H9 (cell line): ENCODE measurements at regions not wholly inside any gene's neighbourhood (a gene's known extent, or its start where the extent isn't known, plus 50 kb on each side); places are given as distances from the start of the nearest gene placed in this dataset.

Source experiments
- DNase-seq: peaks from one replicate; pipeline ENCODE4 v3.0.0-alpha.2; 2017
- H2AFZ ChIP-seq: one replicate; pipeline ENCODE4 v1.6.1; 2013; ENCODE audit warnings: mild to moderate bottlenecking, low read length, control low read depth, moderate library complexity
- H2AK5ac ChIP-seq: 2 replicates; pipeline ENCODE4 v1.6.1; 2013; ENCODE audit warnings: low read length, control low read depth, mixed read lengths; ENCODE audit not compliant: insufficient read length
- H2BK120ac ChIP-seq: one replicate; pipeline ENCODE4 v1.6.1; 2013; ENCODE audit warnings: low read depth, mild to moderate bottlenecking, low read length, control low read depth, inconsistent platforms; ENCODE audit not compliant: poor library complexity, severe bottlenecking
- H2BK12ac ChIP-seq: 2 replicates; pipeline ENCODE4 v1.6.1; 2013; ENCODE audit warnings: low read length, control low read depth, mixed read lengths, low read depth; ENCODE audit not compliant: insufficient read length
- H2BK15ac ChIP-seq: 2 replicates; pipeline ENCODE4 v1.6.1; 2013; ENCODE audit warnings: low read depth, low read length, control low read depth
- H2BK20ac ChIP-seq: one replicate; pipeline ENCODE4 v1.6.1; 2013; ENCODE audit warnings: low read depth, mild to moderate bottlenecking, low read length, control low read depth, inconsistent platforms; ENCODE audit not compliant: poor library complexity, severe bottlenecking
- H2BK5ac ChIP-seq: 2 replicates; pipeline ENCODE4 v1.6.1; 2013; ENCODE audit warnings: low read length, control low read depth, mixed read lengths; ENCODE audit not compliant: insufficient read length
- H3K14ac ChIP-seq: 2 replicates; pipeline ENCODE4 v1.6.1; 2013; ENCODE audit warnings: low read length, control low read depth; ENCODE audit not compliant: insufficient read depth
- H3K18ac ChIP-seq: 2 replicates; pipeline ENCODE4 v1.6.1; 2013; ENCODE audit warnings: low read depth, mild to moderate bottlenecking, mixed read lengths, low read length, control low read depth; ENCODE audit not compliant: insufficient read length
- H3K23ac ChIP-seq: 2 replicates; pipeline ENCODE4 v1.6.1; 2013; ENCODE audit warnings: low read length, control low read depth, mixed read lengths, low read depth; ENCODE audit not compliant: insufficient read length
- H3K23me2 ChIP-seq: 2 replicates; pipeline ENCODE4 v1.6.1; 2013; ENCODE audit warnings: low read depth, mild to moderate bottlenecking, mixed read lengths, low read length, control low read depth; ENCODE audit not compliant: insufficient read length, poor library complexity, severe bottlenecking
- H3K27ac ChIP-seq: 2 replicates; pipeline ENCODE4 v1.5.1; 2013; ENCODE audit warnings: low read length, control low read depth, mixed read lengths, low read depth; ENCODE audit not compliant: insufficient read length
- H3K27me3 ChIP-seq: 2 replicates; pipeline ENCODE4 v1.6.1; 2013; ENCODE audit warnings: low read length, control low read depth, inconsistent platforms; ENCODE audit not compliant: insufficient read depth
- H3K4ac ChIP-seq: 2 replicates; pipeline ENCODE4 v1.6.1; 2013; ENCODE audit warnings: low read depth, mild to moderate bottlenecking, control low read depth, inconsistent platforms, low read length, moderate library complexity
- H3K4me1 ChIP-seq: 2 replicates; pipeline ENCODE4 v1.6.1; 2013; ENCODE audit warnings: low read length, control low read depth, inconsistent platforms; ENCODE audit not compliant: insufficient read depth
- H3K4me2 ChIP-seq: 2 replicates; pipeline ENCODE4 v1.6.1; 2013; ENCODE audit warnings: low read length, control low read depth, mixed read lengths; ENCODE audit not compliant: insufficient read length, insufficient read depth
- H3K56ac ChIP-seq: 2 replicates; pipeline ENCODE4 v1.6.1; 2013; ENCODE audit warnings: low read depth, mild to moderate bottlenecking, mixed read lengths, low read length, control low read depth; ENCODE audit not compliant: insufficient read length
- H3K79me1 ChIP-seq: 2 replicates; pipeline ENCODE4 v1.6.1; 2013; ENCODE audit warnings: low read depth, mild to moderate bottlenecking, moderate library complexity, low read length, control low read depth, inconsistent platforms; ENCODE audit not compliant: insufficient read depth, poor library complexity, severe bottlenecking
- H3K79me2 ChIP-seq: 2 replicates; pipeline ENCODE4 v1.6.1; 2013; ENCODE audit warnings: low read length, control low read depth, inconsistent platforms; ENCODE audit not compliant: insufficient read depth
- H3K9ac ChIP-seq: 2 replicates; pipeline ENCODE4 v1.6.1; 2013; ENCODE audit warnings: low read length, control low read depth, mixed read lengths; ENCODE audit not compliant: insufficient read length; ENCODE audit errors: extremely low read depth
- H3K9me3 ChIP-seq: one replicate; pipeline ENCODE4 v1.6.1; 2013; ENCODE audit warnings: low read depth, low read length, inconsistent platforms; ENCODE audit not compliant: control insufficient read depth
- H3T11ph ChIP-seq: one replicate; pipeline ENCODE4 v1.6.1; 2013; ENCODE audit warnings: mild to moderate bottlenecking, low read length, control low read depth, inconsistent platforms
- H4K20me1 ChIP-seq: one replicate; pipeline ENCODE4 v1.6.1; 2013; ENCODE audit not compliant: control insufficient read depth, insufficient read length, insufficient read depth
- H4K5ac ChIP-seq: 2 replicates; pipeline ENCODE4 v1.6.1; 2013; ENCODE audit warnings: low read depth, mild to moderate bottlenecking, mixed read lengths, low read length, control low read depth; ENCODE audit not compliant: insufficient read length
- H4K8ac ChIP-seq: replicated peaks from 2 replicates; pipeline ENCODE4 v1.6.1; 2013; ENCODE audit warnings: low read length, control low read depth, mixed read lengths, low read depth; ENCODE audit not compliant: insufficient read length
- H4K91ac ChIP-seq: 2 replicates; pipeline ENCODE4 v1.6.1; 2013; ENCODE audit warnings: low read depth, mild to moderate bottlenecking, moderate library complexity, mixed read lengths, low read length, control low read depth; ENCODE audit not compliant: insufficient read length
- H3K27ac Mint-ChIP-seq, 3 experiments: 2 replicates in 2 of 3; 3 replicates in 1 of 3; pipeline ENCODE4 v1.8.0; 2020 to 2021; ENCODE audit warnings: mixed read lengths in 3 of 3, mild to moderate bottlenecking in 1 of 3, moderate library complexity in 1 of 3
- H3K27me3 Mint-ChIP-seq: 2 replicates; pipeline ENCODE4 v1.8.0; 2021; ENCODE audit warnings: low read depth, mild to moderate bottlenecking, moderate library complexity, mixed read lengths
- H3K36me3 Mint-ChIP-seq, 3 experiments: 2 replicates in 2 of 3; 3 replicates in 1 of 3; pipeline ENCODE4 v1.8.0; 2020 to 2021; ENCODE audit warnings: low read depth in 3 of 3, mixed read lengths in 3 of 3; ENCODE audit not compliant: insufficient read depth in 1 of 3
- H3K4me1 Mint-ChIP-seq, 2 experiments: 2 replicates each; pipeline ENCODE4 v1.8.0; 2020; ENCODE audit warnings: mixed read lengths in 2 of 2
- H3K4me3 Mint-ChIP-seq, 2 experiments: 2 replicates in 1 of 2; 3 replicates in 1 of 2; pipeline ENCODE4 v1.8.0; 2020 to 2021; ENCODE audit warnings: mild to moderate bottlenecking in 2 of 2, mixed read lengths in 2 of 2, moderate library complexity in 1 of 2
- H3K9me3 Mint-ChIP-seq, 2 experiments: 2 replicates in 1 of 2; 3 replicates in 1 of 2; pipeline ENCODE4 v1.8.0; 2020; ENCODE audit warnings: mild to moderate bottlenecking in 2 of 2, mixed read lengths in 2 of 2, moderate library complexity in 1 of 2
- CTCF ChIP-seq: fragments of 200-600 bp; sonication (generic); conservative IDR thresholded peaks from 3 replicates; pipeline ENCODE4 v1.8.0; 2021; ENCODE audit warnings: antibody characterized with exemption, mild to moderate bottlenecking

DNA sequence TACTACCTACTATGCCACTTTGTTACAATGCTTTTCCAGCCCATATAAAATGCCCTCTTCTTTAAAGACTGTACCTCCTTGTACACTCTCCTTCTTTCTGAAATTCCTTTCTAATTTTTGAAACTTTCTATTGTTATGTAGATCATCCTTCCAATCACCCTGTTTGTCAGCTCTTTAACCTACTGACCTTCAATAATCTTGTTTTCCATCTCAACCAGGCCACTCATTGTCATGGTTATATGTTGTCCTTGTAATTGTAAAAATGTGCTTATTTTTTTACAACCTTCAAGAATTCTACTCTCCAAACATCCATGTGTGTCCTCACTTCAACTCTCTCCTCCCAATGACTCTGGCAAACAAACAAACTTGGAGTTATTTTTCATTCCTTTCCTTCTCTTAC is 1172.6 kb upstream of the CELF2 start:
- no peaks in the 10 kb centered on the region for H3K79me2 ChIP-seq
- H3K27ac Mint-ChIP-seq = peak overlapping the region in 1 of 3 experiments; percentile 75; a peak in 2 of 7 replicates
- no peak overlapping the region for H2BK120ac ChIP-seq
- H3K18ac ChIP-seq = no peak overlapping the region
- no peak overlapping the region for H3K14ac ChIP-seq
- H2AFZ ChIP-seq = no peak overlapping the region
- DNase-seq = no peak
- no peaks in the 10 kb centered on the region for H4K20me1 ChIP-seq
- H3K79me1 ChIP-seq = no peaks in the 10 kb centered on the region
- no peaks in the 10 kb centered on the region for H3K23me2 ChIP-seq
- H3K23ac ChIP-seq = no peak overlapping the region
- H3K27me3 Mint-ChIP-seq = peaks cover 3% of the 10 kb centered on the region; the same call in 1 of the 2 replicates
- peak overlapping the region; percentile 54 for H3K27ac ChIP-seq
- H2BK5ac ChIP-seq = no peak overlapping the region
- TF ChIP-seq CTCF = no peak
- no peaks in the 10 kb centered on the region for H3K9me3 ChIP-seq
- H4K8ac ChIP-seq = no peak overlapping the region
- no peak overlapping the region for H2BK15ac ChIP-seq
- peaks cover 2% of the 10 kb centered on the region; the same call in 1 of the 2 replicates for H3K4me1 ChIP-seq
- no peak overlapping the region for H3T11ph ChIP-seq
- H3K4me1 Mint-ChIP-seq = peaks cover 20 to 23% of the 10 kb centered on the region in 2 experiments
- no peak overlapping the region; a peak in 1 of 5 replicates for H3K4me3 Mint-ChIP-seq
- peaks cover 17 to 22% (median 19%) of the 10 kb centered on the region in 3 experiments for H3K36me3 Mint-ChIP-seq
- H2BK12ac ChIP-seq = no peak overlapping the region
- no peaks in the 10 kb centered on the region for H3K27me3 ChIP-seq
- no peak overlapping the region for H3K4me2 ChIP-seq
- no peak overlapping the region for H2BK20ac ChIP-seq
- peaks cover 24 to 25% of the 10 kb centered on the region in 2 experiments for H3K9me3 Mint-ChIP-seq
- H4K5ac ChIP-seq = no peak overlapping the region
- no peak overlapping the region for H3K9ac ChIP-seq
- H2AK5ac ChIP-seq = no peak overlapping the region
- H4K91ac ChIP-seq = no peak overlapping the region
- H3K56ac ChIP-seq = no peak overlapping the region
- no peak overlapping the region for H3K4ac ChIP-seq
